ENCODE measurements at regions not wholly inside any gene's neighbourhood (a gene's known extent, or its start where the extent isn't known, plus 50 kb on each side); places are given as distances from the start of the nearest gene placed in this dataset.

- Histone ChIP-seq H4K20me1 (ENCODE audit: insufficient read depth, low read length) (no peaks in the 10 kb centered on the region), H3K36me3 (ENCODE audit: insufficient read depth, low read length) (no peaks in the 10 kb centered on the region), H3K9me3 (ENCODE audit: low read length) (no peaks in the 10 kb centered on the region), H3K4me2 (ENCODE audit: low read length) (no peak overlapping the region), H3K27ac (ENCODE audit: low read depth, low read length, poor library complexity, severe bottlenecking) (no peak overlapping the region), H3K79me2 (ENCODE audit: insufficient read depth, low read depth, low read length) (no peaks in the 10 kb centered on the region), H3K4me3 (ENCODE audit: low read depth, low read length, poor library complexity, severe bottlenecking) (no peak overlapping the region), H3K9me2 (ENCODE audit: insufficient read depth, low read length) (no peaks in the 10 kb centered on the region), H3K4me1 (ENCODE audit: insufficient read depth, low read length, poor library complexity, severe bottlenecking) (no peaks in the 10 kb centered on the region), H2AFZ (ENCODE audit: low read length) (no peak overlapping the region)
- intact Hi-C loops (cut with micrococcal nuclease; ENCODE audit: unreplicated experiment), result no loop called here
- DNase-seq (ENCODE audit: low spot score), result no peak
- no peak for TF ChIP-seq EZH2phosphoT487 (IDR thresholded peaks at IDR 0.05; ENCODE audit: borderline replicate concordance, low read depth, low read length)
- TF ChIP-seq CTCF (conservative IDR thresholded peaks at IDR 0.05; ENCODE audit: low read length), result no peak
- no TSS peak for BruUV-seq (replicated peaks)
- ChIA-PET POLR2A (no interaction called here), CTCF (ENCODE audit: unreplicated experiment) (no interaction called here)
Measured at GRCh38 chr5:57042524-57042931, 90.6 kb upstream of the MIER3 start.

- H3K4me1 ChIP-seq (ENCODE audit: insufficient read depth, low read length, poor library complexity, severe bottlenecking), result no peaks in the 10 kb centered on the region
- H3K4me3 ChIP-seq (ENCODE audit: low read depth, low read length, poor library complexity, severe bottlenecking), result no peak overlapping the region
- no peak for TF ChIP-seq CTCF (conservative IDR thresholded peaks at IDR 0.05; ENCODE audit: low read length)
- no peak for TF ChIP-seq EZH2phosphoT487 (IDR thresholded peaks at IDR 0.05; ENCODE audit: borderline replicate concordance, low read depth, low read length)
- H3K9me3 ChIP-seq (ENCODE audit: low read length), result no peaks in the 10 kb centered on the region
- no peaks in the 10 kb centered on the region for H3K36me3 ChIP-seq (ENCODE audit: insufficient read depth, low read length)
- intact Hi-C loops (cut with micrococcal nuclease; ENCODE audit: unreplicated experiment), result no loop called here
- POLR2A ChIA-PET, result interaction anchor here (0.9 to 1.4 kb wide), 2 partner anchors 21 to 137 kb away, joined by 4 to 5 read pairs; no protein-coding TSS in a partner anchor
- BruUV-seq (replicated peaks), result no TSS peak
- H3K4me2 ChIP-seq (ENCODE audit: low read length), result no peak overlapping the region
- DNase-seq (ENCODE audit: low spot score), result no peak
- no peak overlapping the region for H2AFZ ChIP-seq (ENCODE audit: low read length)
- no peaks in the 10 kb centered on the region for H3K79me2 ChIP-seq (ENCODE audit: insufficient read depth, low read depth, low read length)
- no peak overlapping the region for H3K27ac ChIP-seq (ENCODE audit: low read depth, low read length, poor library complexity, severe bottlenecking)
- H3K9me2 ChIP-seq (ENCODE audit: insufficient read depth, low read length), result no peaks in the 10 kb centered on the region
- H4K20me1 ChIP-seq (ENCODE audit: insufficient read depth, low read length), result no peaks in the 10 kb centered on the region
- CTCF ChIA-PET (ENCODE audit: unreplicated experiment), result no interaction called here
Measured at GRCh38 chr5:57054135-57054534, 102.2 kb upstream of the MIER3 start.

GRCh38 chr5:57054671-57055070, 102.7 kb upstream of the MIER3 start:
- no peak overlapping the region for H2AFZ ChIP-seq (ENCODE audit: low read length)
- POLR2A ChIA-PET, result interaction anchor here (0.9 kb wide), 1 partner anchor 21 kb away, joined by 4 read pairs; no protein-coding TSS in a partner anchor
- no TSS peak for BruUV-seq (replicated peaks)
- no peak for DNase-seq (ENCODE audit: low spot score)
- H3K27ac ChIP-seq (ENCODE audit: low read depth, low read length, poor library complexity, severe bottlenecking), result no peak overlapping the region
- no peak overlapping the region for H3K4me2 ChIP-seq (ENCODE audit: low read length)
- H3K9me3 ChIP-seq (ENCODE audit: low read length), result no peaks in the 10 kb centered on the region
- H4K20me1 ChIP-seq (ENCODE audit: insufficient read depth, low read length), result no peaks in the 10 kb centered on the region
- CTCF ChIA-PET (ENCODE audit: unreplicated experiment), result no interaction called here
- intact Hi-C loops (cut with micrococcal nuclease; ENCODE audit: unreplicated experiment), result no loop called here
- H3K36me3 ChIP-seq (ENCODE audit: insufficient read depth, low read length), result no peaks in the 10 kb centered on the region
- H3K4me1 ChIP-seq (ENCODE audit: insufficient read depth, low read length, poor library complexity, severe bottlenecking), result no peaks in the 10 kb centered on the region
- no peaks in the 10 kb centered on the region for H3K79me2 ChIP-seq (ENCODE audit: insufficient read depth, low read depth, low read length)
- no peaks in the 10 kb centered on the region for H3K9me2 ChIP-seq (ENCODE audit: insufficient read depth, low read length)
- TF ChIP-seq CTCF (conservative IDR thresholded peaks at IDR 0.05; ENCODE audit: low read length), result no peak
- TF ChIP-seq EZH2phosphoT487 (IDR thresholded peaks at IDR 0.05; ENCODE audit: borderline replicate concordance, low read depth, low read length), result no peak
- no peak overlapping the region for H3K4me3 ChIP-seq (ENCODE audit: low read depth, low read length, poor library complexity, severe bottlenecking)

Data from OCI-LY7 (cell line).